ENCODE measurements at regions not wholly inside any gene's neighbourhood (a gene's known extent, or its start where the extent isn't known, plus 50 kb on each side); places are given as distances from the start of the nearest gene placed in this dataset.

DNA sequence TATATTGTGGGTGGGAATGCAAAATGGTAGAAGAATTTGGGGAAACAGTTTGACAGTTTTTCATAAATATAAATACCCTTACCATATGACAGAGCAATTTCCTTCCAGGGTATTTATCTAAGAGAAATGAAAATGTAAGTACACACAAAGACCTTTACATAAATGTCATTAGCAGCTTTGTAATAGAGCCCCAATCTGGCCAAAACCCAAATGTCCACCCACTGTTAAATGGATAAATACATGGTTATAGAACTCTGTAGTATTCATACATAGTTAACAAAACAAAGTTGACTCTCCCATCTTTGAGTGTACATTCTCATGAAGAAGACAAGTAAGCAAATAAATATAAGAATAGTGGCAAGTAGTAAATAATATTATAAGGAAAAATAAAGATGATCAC lies 514.8 kb upstream of the NOX3 start:
- DNase-seq, result no peak

DNA sequence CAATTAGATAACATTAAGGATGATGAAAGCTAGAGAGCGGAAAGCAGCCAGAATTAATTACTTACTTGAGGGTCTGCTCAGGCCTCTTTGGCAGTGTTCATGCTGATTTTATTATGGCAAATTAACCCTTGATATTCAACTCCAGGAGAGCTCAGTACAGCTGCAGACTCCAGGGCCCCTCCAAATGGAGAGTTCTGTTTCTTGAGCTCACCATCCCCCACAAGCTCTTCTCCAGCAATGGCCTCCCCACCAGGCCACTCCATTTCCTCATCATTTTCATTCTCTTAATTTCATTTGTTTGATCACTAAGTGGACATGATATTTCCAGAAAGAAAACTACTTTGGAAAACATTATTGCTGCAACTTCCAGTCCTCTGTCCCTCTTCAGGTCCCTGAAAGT lies 513.3 kb upstream of the NOX3 start:
- no peak for DNase-seq

DNA sequence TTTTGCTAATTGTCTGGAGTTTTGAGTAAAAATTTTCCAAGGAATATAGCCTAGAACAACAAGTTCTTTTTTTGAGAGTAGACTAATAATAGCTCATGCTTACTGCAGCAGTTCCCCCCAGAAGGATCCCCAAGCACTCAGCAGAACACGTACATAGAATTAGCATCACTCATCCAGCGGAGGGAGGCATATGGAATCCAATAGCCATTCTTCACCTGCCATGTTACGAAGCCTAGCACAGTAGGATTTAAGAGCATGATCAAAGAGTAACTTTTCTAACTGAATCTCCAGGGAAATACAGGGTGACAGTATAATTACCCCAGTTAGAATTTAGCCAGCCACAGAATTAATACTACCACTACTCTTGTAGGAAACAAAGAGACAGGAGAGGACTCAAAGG lies 511.7 kb upstream of the NOX3 start:
- DNase-seq, result no peak

DNA sequence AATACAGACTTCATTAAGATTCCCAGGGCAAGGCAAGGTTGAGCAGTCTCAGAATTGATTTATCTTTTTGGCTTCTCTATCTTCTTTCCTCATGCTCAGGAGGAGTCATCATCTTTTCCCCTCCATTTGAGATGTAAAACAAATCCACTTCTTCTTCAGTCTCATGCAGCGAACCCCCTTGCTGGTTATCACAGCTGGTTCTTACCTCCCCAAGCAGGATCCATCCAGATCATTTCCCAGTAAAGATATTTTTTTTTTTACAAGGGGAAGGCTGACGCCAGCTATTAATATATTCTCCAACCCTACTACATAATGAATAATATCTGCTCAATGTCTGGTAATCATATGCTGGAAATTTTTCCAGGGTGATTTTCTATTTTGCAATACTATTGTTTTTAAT lies 508.9 kb upstream of the NOX3 start:
- no peak for DNase-seq

DNA sequence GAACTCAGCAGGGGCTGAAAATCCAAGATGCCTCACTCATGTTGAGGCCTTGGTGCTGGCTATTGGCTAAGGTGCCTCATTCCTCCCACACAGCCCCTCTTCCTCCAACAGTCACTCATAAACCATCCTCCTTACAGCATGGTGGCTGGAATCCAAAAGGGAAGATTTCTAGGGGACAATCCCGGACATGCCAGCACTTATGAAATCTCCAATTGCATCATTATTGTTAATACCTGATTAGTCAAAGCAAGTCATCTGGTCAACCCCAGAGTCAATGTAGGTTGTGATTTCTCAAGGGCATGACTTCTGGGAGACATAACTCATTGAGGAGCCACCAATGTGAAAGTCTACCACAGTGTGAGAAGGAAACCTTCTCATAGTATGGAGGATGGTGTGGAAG lies 506.6 kb upstream of the NOX3 start:
- no peak for DNase-seq

DNA sequence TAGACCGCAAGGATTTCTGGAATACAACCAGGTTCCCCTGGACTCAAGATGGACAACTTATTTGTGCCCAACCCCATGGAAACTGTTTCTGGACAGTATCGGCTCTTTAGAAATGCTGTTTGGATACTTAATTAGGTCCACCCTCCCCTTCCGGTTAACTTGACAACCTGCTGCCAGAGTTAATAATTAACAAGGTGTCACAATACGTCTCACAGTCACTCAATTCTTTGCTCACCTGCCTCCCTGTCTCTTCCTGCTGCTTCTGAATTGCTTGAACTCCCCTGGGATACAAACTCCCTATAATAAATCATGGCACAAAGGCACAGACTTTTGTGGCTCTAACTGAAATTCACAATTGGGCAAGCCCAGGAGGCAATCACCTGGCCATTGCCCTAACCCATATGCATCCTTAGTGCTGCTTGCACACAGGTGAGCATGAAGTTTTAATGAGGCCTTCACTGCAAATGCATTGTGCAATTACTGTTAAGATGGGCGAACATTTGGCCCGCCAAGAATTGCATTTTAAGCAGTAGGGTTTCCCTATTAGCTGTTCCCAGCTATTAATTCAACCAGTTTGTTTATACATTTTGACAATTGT lies 504.4 kb upstream of the NOX3 start:
- no peak for DNase-seq

DNA sequence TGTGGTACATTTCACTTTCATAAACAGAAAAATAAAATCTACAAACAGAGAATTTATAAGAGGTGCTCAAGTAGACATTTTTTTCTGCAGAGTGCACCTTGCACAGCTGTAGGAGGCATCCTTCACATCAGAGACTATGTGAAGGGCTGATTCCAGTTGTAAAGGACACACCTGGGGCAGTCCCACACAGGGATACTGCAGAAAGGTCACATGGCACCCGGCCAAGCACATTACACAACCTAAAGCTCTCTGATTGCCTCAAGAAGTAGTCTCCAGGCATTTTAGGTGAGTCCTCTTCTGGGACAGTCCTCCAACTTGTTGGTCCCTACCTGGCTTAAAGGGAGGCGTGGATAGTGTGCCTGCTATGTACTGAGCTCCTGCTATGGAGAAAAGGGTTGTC lies 502.9 kb upstream of the NOX3 start:
- no peak for DNase-seq

DNA sequence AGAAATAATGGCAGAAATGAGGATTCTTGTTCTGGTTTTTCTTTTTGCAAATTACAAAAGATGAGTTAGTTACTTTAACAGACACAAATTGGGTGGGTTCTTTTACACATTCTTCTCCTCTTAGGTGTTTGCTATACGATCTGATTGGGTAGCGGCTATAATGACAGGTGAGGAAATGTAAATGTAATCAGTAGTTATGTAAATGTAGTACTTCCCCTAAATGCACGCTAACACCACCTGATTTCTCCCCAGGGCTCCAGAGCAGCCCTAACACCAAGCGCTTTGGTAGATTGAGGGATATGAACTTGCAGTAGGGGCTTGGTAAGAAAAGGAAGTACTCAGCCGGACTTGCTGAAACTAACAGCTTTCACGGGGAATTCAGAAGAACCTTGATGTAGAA lies 499.4 kb upstream of the NOX3 start:
- no peak for DNase-seq

DNA sequence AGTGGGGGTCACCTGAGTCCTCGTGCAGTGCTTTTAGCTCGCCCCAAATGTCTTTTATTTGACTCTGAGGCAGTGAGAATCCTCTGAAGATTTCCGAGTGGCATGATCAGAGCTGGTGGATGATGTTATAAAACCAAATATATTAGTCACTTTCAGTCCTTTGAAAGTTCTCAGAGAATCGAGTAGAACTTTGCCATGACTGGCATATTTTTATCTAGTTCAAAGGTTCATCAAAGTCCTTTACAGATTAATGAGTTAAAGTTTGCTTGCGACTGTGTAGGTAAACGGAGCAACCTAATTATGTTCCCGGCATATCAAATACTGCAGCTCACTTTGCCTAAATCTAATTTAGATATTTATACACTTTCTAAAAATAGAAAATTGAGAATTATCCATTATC lies 498.5 kb upstream of the NOX3 start:
- DNase-seq, result no peak

DNA sequence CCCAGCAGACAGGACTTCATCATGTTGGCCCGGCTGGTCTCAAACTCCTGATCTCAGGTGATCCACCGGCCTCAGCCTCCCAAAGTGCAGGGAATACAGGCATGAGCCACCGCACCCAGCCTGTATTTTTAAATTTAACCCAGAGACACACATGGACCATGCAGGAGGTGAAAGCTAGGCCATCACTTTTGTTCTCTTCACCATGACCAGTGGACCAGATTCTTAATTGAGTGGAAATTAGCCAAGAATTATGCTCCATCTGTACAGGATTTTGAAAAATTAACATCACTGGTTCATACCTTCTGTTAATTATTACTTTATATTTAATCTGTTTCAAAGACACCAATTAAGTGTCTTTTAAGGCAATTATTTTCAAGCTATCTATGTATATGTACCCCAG lies 493.6 kb upstream of the NOX3 start:
- no peak for DNase-seq

DNA sequence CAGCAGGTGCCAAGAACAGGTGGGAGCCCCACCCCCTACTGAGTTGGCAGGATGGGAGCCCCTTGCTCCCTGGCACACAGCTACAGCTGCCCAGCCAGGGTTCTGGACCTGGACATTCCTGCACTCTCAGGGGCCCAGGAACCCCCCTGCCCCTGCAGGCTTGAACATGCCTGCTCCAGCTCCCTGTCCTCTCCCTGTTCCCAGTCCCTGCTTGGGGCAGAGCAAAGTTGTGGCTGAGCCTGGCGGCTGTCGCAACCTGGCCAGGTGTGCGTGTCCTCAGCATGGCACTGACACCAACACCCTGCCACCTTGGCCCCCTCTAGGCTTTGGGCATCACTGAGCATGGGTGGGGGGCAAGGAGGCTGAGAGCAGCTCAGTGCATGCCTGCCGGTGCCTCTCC lies 491.2 kb upstream of the NOX3 start:
- no peak for DNase-seq

DNA sequence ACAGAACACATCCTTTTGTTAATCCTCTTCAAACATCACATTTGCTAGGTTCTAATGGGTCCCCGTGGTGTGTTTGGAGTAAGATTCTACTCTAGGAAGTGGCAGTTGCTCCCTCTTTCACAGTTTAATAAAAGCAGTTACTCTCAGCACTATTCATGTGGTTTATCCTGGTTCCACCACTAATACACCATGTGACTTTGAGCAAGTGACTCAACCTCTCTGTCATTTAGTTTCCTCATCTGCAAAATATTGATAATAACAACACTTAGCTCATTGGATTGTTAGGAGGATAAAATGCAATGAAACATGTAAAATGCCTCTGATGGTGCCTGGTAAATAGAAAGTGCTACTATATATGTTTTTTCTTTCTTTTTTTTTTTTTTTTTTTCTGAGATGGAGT lies 488.0 kb upstream of the NOX3 start:
- no peak for DNase-seq

DNA sequence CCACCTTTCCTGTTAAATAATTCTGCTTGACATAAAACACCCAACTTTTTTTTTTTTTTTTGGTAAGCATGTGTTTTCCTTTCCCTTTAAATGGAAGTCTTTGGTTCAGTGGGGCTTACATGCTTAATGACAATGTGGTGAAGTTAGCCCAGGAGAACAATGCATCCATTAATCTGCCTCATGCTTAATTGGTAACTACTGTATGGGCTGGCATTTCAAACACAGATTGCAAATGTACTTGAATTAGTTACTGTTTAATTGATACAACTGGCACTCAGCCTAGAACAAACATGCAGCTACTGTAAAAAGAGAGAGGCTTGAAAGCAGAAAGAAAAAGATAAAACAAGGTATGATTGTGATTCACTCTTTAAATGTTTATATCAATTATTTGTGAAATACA lies 483.6 kb upstream of the NOX3 start:
- no peak for DNase-seq

DNA sequence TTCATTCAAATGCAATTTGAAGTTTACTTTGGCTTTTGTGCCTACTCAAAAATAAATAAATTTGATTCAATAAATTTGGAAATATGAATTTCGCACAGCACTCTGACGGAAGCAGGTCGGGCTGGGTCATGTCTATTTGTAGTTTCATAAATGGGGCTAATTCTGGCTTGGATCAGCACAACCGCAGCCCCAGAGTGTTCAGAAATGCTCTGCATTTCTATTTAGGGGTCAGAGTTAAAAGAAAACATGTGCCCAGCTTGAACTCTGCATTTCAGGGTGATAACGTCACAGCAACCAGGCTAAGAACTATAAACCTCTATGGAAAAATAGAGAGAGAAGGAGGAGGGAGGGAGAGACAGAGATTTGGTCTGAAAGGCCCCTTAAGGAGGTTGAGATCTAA lies 480.9 kb upstream of the NOX3 start:
- DNase-seq, result no peak

DNA sequence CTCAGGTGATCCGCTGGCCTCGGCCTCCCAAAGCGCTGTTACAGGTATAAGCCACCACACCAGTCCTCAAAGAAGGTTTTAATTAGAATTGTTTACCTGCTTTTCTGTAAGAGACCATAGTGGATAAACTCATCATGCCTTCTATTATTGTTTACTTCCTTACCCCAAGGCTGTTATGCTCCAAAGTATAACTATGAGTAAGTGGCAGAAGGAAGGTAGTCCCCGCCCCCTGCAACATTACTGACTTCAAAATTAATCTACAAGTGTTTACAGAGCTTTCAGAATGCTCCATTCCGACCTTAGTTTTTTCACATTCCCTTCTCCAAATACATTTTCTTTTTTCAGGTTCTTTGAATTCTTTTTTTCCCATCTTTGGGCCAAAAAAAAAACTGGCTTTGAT lies 480.5 kb upstream of the NOX3 start:
- no peak for DNase-seq

DNA sequence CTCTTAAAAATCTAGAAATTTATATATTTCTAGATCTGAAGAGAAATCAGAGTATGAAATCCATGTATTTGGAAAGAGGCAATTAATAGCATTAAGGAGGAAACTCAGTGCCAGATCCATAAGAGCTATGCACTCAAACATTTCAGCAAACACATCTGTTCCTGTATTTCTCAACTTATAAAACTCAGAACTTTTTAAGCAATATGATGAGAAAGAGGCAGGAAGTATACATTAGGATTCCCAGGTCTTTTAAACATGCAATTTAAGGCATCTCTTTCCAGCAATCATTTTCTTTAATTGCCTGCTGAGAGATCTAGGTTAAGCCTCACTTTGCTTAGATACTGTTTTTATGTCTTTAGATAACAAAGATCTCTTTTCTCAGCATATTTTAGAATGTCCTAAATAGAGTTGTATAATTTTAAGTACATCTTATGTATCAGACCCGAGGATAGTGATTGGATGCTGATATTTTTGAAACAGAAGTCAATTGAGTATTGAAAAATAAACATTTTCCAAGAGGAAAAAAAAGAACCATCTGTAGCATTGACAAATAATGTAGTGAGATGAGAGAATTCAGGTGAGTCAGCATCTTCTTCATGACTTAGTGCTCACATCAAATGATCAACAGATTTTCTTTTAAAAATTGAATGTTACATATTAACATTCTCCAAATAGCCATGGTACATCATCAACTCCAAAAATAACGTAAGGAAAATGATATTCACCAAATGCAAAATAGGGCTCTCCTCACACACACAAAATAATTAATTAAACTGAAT lies 461.4 kb upstream of the NOX3 start:
- DNase-seq, result no peak

DNA sequence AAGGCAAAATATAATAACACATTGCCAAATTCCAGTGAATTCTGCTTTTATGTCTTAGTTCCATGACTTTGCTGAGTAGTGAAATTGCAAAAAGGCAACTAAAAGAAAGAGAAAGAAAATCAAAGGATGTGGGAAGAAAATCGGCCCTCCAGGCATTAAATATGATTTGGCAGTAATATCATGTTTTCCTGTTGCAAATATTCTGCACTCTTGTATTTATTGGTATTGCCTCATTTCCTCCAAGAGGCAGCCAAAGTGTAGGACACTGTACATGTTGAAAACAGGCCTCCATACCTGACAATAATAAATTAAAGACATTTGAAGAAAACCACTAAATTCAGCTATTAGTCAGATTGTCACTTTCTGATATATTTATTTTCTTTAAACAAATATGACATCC lies 460.0 kb upstream of the NOX3 start:
- DNase-seq, result no peak

DNA sequence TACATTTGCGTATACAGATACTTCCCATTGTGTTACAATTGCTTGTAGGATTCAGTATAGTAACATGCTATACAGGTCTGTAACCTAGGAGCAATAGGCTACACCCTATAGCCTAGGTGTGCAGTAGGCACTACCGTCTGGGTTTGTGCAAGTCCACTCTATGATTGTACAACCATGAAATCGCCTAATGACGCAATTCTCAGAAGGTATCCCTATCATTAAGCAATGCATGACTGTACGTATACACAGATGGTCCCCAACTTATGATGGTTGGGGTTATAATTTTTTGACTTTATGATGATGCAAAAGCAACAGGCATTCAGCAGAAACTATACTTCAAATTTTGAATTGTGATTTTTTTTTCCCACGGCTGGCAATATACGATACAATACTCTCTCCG lies 458.2 kb upstream of the NOX3 start:
- no peak for DNase-seq

DNA sequence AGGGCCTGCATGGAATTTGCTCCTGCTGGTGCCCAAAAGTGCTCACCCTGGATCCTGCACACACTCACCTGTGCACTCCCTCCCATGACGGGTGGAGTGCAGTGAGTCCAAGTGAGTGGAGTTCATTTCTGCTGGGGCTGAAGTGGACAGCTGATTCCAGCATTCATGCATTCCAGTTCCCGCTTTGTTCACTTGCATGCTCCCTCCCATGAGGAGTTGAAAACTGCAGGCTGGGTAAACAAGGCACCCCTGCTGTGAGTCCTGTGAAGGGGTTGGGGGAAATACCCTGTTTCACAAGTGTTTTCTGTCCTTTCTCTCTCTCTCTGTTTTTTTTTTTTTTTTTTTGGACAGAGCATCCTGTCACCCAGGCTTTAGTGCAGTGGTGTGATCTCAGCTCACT lies 454.1 kb upstream of the NOX3 start:
- no peak for DNase-seq

DNA sequence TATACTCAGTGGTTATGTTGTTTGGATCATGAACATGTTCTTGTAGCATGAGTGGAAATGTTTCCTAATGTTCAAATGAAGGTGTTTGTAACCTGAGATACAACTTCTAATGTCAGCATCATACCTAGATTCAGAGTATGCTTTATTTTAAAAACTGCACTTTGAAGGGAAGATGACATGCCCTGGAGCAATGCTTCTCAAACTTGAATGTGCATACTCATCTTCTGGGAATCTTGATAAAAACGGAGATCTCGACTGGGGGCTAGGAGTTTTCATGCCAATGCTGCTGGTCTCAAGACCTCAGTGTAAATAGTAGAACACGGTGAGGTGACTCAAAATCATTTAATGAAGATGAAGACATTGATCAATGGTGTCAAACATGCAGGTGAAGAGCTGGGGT lies 440.0 kb upstream of the NOX3 start:
- DNase-seq, result no peak

DNA sequence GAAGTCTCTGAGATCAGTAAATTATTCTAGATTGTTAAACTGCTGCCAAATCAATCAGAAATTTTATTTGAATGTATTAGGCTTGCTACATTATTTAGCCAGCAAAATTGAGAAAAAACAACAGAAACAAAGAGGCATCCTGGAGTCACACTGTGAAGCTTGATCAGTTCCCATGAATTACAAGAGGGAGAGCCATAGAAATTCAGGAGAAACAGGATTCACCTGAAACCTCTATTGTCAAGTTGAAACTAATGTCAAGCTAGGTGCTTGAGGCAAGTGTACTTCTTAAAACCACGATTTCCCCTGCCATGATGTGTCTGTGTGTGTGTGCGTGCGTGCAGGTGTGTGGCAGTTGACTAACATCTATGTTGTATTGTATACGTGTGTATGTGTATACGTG lies 439.1 kb upstream of the NOX3 start:
- no peak for DNase-seq

DNA sequence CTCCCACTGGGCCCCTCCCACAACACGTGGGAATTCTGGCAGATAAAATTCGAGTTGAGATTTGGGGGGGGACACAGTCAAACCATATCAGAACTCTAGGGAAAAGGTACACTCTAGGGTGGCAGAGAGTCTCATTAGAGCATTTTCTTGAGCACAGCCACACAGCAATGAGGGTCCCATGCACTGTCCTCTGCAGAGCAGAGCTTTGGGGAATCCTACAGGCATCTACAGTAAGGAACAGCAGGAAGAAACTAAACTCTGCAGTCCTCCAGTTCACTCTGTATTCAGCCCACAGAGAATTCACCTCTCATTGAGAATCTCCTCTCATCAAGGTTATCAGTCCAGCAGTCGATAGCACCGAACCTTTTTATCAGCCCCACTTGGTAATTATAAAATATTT lies 438.6 kb upstream of the NOX3 start:
- DNase-seq, result no peak

DNA sequence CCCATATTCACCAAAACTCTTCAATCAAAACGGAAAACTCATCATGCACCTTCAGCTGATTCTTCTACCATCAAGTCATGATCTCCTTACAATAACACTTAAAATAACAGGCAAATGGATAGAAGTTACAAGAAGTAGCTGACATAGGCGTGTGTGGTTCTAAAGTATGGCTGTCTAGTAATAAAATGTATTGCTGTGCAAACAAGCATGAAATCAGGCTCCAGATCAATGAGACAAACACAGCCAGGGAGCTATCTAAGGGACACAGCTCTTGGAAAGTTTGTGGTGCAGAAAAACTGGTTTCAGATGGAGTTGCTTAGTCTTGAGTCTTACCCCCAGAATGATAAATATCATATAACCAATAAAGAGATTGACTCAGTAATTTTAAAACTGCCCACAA lies 434.8 kb upstream of the NOX3 start:
- no peak for DNase-seq

DNA sequence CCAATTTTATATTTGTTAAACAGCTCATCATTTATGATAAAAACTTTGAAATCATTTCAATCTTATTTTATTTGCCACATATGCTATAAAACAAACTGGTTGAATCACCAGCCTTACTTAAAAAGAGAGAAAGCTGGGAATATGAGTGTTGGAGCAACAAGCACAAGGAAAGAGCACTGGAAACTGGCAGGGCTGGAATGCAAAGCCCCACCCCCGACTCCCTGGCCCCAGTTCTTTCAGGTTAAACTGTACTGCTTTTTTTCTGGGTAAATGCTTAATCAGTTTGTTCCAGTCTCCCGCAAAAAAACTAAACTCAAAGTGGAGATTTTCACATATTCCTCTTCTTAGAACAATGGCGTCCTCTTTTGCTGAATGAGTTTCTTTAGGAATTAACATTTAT lies 433.8 kb upstream of the NOX3 start:
- no peak for DNase-seq

DNA sequence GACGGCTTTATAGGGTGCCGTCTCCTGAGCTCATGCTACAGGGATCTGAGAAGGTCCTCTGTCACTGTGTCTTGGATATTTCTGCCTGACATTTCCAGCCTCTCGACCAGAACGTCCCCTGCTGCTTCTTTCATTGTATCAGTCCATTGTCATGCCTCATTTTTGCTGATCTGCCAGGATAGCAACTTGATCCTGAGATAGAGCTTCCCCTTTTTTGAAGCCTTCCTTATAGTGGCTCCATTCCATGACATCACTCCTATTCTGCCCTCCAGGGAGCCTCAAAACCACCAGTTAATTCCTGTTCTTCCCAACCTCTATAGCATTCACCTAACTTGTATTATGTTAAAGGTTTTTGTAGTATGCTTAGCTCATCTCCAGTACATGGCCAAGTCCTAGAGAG lies 431.8 kb upstream of the NOX3 start:
- no peak for DNase-seq
